HuH-7.5 (cell line): ENCODE measurements at regions not wholly inside any gene's neighbourhood (a gene's known extent, or its start where the extent isn't known, plus 50 kb on each side); places are given as distances from the start of the nearest gene placed in this dataset.

Source experiments
- DNase-seq: peaks from one replicate; pipeline ENCODE4 v3.0.0; 2011; ENCODE audit warnings: low spot score

- no peak for DNase-seq
Observed at GRCh38 chr2:216320852-216321251, 51.4 kb downstream of the MARCHF4 start.

- no peak for DNase-seq
Observed at GRCh38 chr2:216319771-216320170, 52.5 kb downstream of the MARCHF4 start.

- DNase-seq = no peak
Observed at GRCh38 chr2:216318521-216318874, 53.8 kb downstream of the MARCHF4 start.

GRCh38 chr2:216317831-216318520 is 54.3 kb downstream of the MARCHF4 start:
- DNase-seq = no peak

- DNase-seq = no peak
Observed at GRCh38 chr2:216316743-216317142, 55.5 kb downstream of the MARCHF4 start.

- DNase-seq = no peak
Observed at GRCh38 chr2:216315802-216316603, 56.3 kb downstream of the MARCHF4 start.

GRCh38 chr2:216312441-216312840 is 59.8 kb downstream of the MARCHF4 start:
- no peak for DNase-seq

- DNase-seq = no peak
Observed at GRCh38 chr2:216308576-216308975, 63.7 kb downstream of the MARCHF4 start.

GRCh38 chr2:216307496-216307895 is 64.8 kb downstream of the MARCHF4 start:
- no peak for DNase-seq

GRCh38 chr2:216306868-216307267 is 65.4 kb downstream of the MARCHF4 start:
- no peak for DNase-seq

- no peak for DNase-seq
Observed at GRCh38 chr2:216305574-216305973, 66.7 kb downstream of the MARCHF4 start.

- no peak for DNase-seq
Observed at GRCh38 chr2:216302981-216303676, 69.2 kb downstream of the MARCHF4 start.

- no peak for DNase-seq
Observed at GRCh38 chr2:216300906-216301305, 71.4 kb downstream of the MARCHF4 start.

- DNase-seq = no peak
Observed at GRCh38 chr2:216299588-216299987, 72.7 kb downstream of the MARCHF4 start.

GRCh38 chr2:216298719-216299495 is 73.4 kb downstream of the MARCHF4 start:
- no peak for DNase-seq

- DNase-seq = no peak
Observed at GRCh38 chr2:216296856-216297255, 75.4 kb downstream of the MARCHF4 start.

GRCh38 chr2:216294305-216294704 is 78.0 kb downstream of the MARCHF4 start:
- DNase-seq = no peak

- no peak for DNase-seq
Observed at GRCh38 chr2:216293883-216294282, 78.4 kb downstream of the MARCHF4 start.

GRCh38 chr2:216292886-216293301 is 79.4 kb downstream of the MARCHF4 start:
- no peak for DNase-seq

- no peak for DNase-seq
Observed at GRCh38 chr2:216292475-216292874, 79.8 kb downstream of the MARCHF4 start.

GRCh38 chr2:216289470-216289869 is 82.8 kb downstream of the MARCHF4 start:
- no peak for DNase-seq

GRCh38 chr2:216287251-216287650 is 85.0 kb downstream of the MARCHF4 start:
- DNase-seq = no peak
